PC-3 (cell line): ENCODE measurements at regions not wholly inside any gene's neighbourhood (a gene's known extent, or its start where the extent isn't known, plus 50 kb on each side); places are given as distances from the start of the nearest gene placed in this dataset.

ENCODE experiments used
- ATAC-seq: fragments of 200-7000 bp; cut with Tn5 transposase; 2 replicates; pipeline ENCODE4 v1.9.1; 2020; ENCODE audit warnings: mild to moderate bottlenecking, moderate library complexity
- BruUV-seq: library from RNA; stranded (reverse); fragments of 400-500 nt; replicated peaks from 2 replicates; lab custom pipeline; 2021; lab: Mats Ljungman, UMichigan
- CTCF ChIA-PET: fragments of 300-600 bp; sonication (Branson Sonifier 250); formaldehyde crosslinking; loops from one replicate; lab custom pipeline; 2022; ENCODE audit warnings: antibody characterized with exemption; lab: Charles Lee
- POLR2A ChIA-PET: fragments of 300-600 bp; sonication (Branson Sonifier 250); formaldehyde crosslinking; loops from one replicate; lab custom pipeline; 2022; ENCODE audit warnings: antibody characterized with exemption; ENCODE audit not compliant: unreplicated experiment; lab: Charles Lee
- DNase-seq: peaks from one replicate; pipeline ENCODE4 v3.0.0-alpha.2; 2015
- H2AFZ ChIP-seq: fragments of 300-600 bp; sonication (generic); 2 replicates; pipeline ENCODE4 v1.6.0; 2016; ENCODE audit warnings: antibody characterized with exemption, low read length
- H3F3A ChIP-seq: fragments of 300-600 bp; sonication (generic); one replicate; pipeline ENCODE4 v1.6.0; 2017; ENCODE audit warnings: antibody characterized with exemption, low read length, control low read depth, mild to moderate bottlenecking; ENCODE audit not compliant: unreplicated experiment
- H3K27ac ChIP-seq: fragments of 300-600 bp; sonication (generic); 2 replicates; pipeline ENCODE4 v1.5.1; 2016; ENCODE audit warnings: mild to moderate bottlenecking, low read length
- H3K27me3 ChIP-seq: fragments of 300-600 bp; sonication (generic); 2 replicates; pipeline ENCODE4 v1.6.1; 2016; ENCODE audit warnings: low read length, mixed read lengths
- H3K36me3 ChIP-seq: fragments of 300-600 bp; sonication (generic); 2 replicates; pipeline ENCODE4 v1.6.1; 2016; ENCODE audit warnings: low read depth, mixed run types, low read length, mixed read lengths
- H3K4me1 ChIP-seq: fragments of 300-600 bp; sonication (generic); 2 replicates; pipeline ENCODE4 v1.5.1; 2016; ENCODE audit warnings: low read length; ENCODE audit not compliant: insufficient read depth
- H3K4me2 ChIP-seq: fragments of 300-600 bp; sonication (generic); 2 replicates; pipeline ENCODE4 v1.6.0; 2016; ENCODE audit warnings: low read length
- H3K4me3 ChIP-seq: fragments of 300-600 bp; sonication (generic); 2 replicates; pipeline ENCODE4 v1.5.1; 2016; ENCODE audit warnings: mild to moderate bottlenecking, low read length, mixed read lengths
- H3K79me2 ChIP-seq: fragments of 300-600 bp; sonication (generic); 2 replicates; pipeline ENCODE4 v1.6.1; 2017; ENCODE audit warnings: low read length, mixed read lengths
- H3K9ac ChIP-seq: fragments of 300-600 bp; sonication (generic); 2 replicates; pipeline ENCODE4 v1.6.0; 2016; ENCODE audit warnings: mild to moderate bottlenecking, low read length
- H3K9me2 ChIP-seq: fragments of 300-600 bp; sonication (generic); replicated peaks from 2 replicates; pipeline ENCODE4 v1.6.1; 2016; ENCODE audit warnings: mixed run types, low read length, mixed read lengths
- H3K9me3 ChIP-seq: fragments of 300-600 bp; sonication (generic); 2 replicates; pipeline ENCODE4 v1.6.1; 2016; ENCODE audit warnings: low read length, mixed read lengths
- H4K20me1 ChIP-seq: fragments of 300-600 bp; sonication (generic); 2 replicates; pipeline ENCODE4 v1.6.1; 2016; ENCODE audit warnings: low read length, mixed read lengths
- EZH2 ChIP-seq: fragments of 300-600 bp; sonication (generic); IDR thresholded peaks from one replicate; pipeline ENCODE4 v1.6.1; 2017; ENCODE audit warnings: antibody characterized with exemption, mild to moderate bottlenecking, low read length; ENCODE audit not compliant: unreplicated experiment
- EZH2phosphoT487 ChIP-seq: fragments of 300-600 bp; sonication (generic); IDR thresholded peaks from 2 replicates; pipeline ENCODE4 v1.6.1; 2018; ENCODE audit warnings: mild to moderate bottlenecking, antibody characterized with exemption, low read length, borderline replicate concordance
- intact Hi-C: fragments of 100-400 bp; cut with micrococcal nuclease; formaldehyde crosslinking; loops from 2 replicates; pipeline ENCODE4 v1.9.0; 2023
- TF ChIP-seq, protein P1 (sequence below): fragments of 300-600 bp; sonication (generic); conservative IDR thresholded peaks from 2 replicates; pipeline ENCODE4 v1.5.1; 2017; ENCODE audit warnings: antibody characterized with exemption, low read depth, mild to moderate bottlenecking, low read length

DNA sequence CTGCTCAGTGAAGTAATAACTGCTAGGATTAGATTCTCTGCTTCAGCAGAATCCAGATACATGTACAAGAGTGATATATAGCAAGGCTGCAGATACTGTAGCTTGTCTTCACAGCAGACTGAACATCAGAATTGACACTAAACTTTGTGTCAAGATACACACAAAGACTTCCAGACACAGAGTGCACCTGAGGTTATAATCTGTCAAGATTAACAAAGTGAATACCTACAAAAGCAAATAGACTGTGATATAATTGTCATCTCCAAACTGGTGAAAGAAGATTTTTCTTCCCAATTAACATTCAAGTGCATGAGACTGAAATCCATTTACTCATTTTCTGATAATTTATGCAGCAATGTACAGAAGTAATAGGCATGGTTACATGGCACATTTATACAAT is 2266.5 kb upstream of the WWC1 start:
- Histone ChIP-seq H4K20me1 (no peaks in the 10 kb centered on the region), H3K27me3 (no peaks in the 10 kb centered on the region), H3K79me2 (no peaks in the 10 kb centered on the region), H3K9me3 (peaks cover 7% of the 10 kb centered on the region; the same call in 1 of the 2 replicates), H3K4me2 (no peak overlapping the region), H3K27ac (no peak overlapping the region), H3F3A (no peaks in the 10 kb centered on the region), H3K36me3 (no peaks in the 10 kb centered on the region), H3K9ac (no peak overlapping the region), H2AFZ (no peak overlapping the region), H3K4me3 (no peak overlapping the region), H3K4me1 (no peaks in the 10 kb centered on the region), H3K9me2 (no peaks in the 10 kb centered on the region)
- intact Hi-C loops, result no loop called here
- DNase-seq (no peak), ATAC-seq (no peak)
- POLR2A ChIA-PET, result no interaction called here
- CTCF ChIA-PET, result no interaction called here
- TF ChIP-seq, protein P1, sequence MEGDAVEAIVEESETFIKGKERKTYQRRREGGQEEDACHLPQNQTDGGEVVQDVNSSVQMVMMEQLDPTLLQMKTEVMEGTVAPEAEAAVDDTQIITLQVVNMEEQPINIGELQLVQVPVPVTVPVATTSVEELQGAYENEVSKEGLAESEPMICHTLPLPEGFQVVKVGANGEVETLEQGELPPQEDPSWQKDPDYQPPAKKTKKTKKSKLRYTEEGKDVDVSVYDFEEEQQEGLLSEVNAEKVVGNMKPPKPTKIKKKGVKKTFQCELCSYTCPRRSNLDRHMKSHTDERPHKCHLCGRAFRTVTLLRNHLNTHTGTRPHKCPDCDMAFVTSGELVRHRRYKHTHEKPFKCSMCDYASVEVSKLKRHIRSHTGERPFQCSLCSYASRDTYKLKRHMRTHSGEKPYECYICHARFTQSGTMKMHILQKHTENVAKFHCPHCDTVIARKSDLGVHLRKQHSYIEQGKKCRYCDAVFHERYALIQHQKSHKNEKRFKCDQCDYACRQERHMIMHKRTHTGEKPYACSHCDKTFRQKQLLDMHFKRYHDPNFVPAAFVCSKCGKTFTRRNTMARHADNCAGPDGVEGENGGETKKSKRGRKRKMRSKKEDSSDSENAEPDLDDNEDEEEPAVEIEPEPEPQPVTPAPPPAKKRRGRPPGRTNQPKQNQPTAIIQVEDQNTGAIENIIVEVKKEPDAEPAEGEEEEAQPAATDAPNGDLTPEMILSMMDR, result no peak
- TF ChIP-seq EZH2, result no peak
- TF ChIP-seq EZH2phosphoT487, result no peak
- BruUV-seq, result no TSS peak

DNA sequence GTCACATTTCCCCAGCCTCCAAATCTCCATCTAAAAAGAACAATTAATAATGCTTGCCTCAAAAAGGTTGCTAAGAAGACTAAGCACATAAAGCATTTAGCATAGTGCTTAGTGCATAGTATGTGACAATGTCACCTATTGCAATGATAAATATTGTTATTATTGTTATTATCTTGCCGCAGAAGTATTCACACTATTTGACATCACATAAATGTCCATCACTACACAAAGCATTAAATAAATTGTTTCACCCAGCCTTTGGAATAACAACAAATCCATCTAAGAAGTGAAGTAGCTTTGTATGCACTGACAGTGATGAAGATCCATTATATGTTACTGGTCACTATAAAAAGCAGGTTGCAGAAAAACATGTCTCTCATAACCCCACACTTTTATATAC is 2263.9 kb upstream of the WWC1 start:
- no peak overlapping the region for H3K4me2 ChIP-seq
- TF ChIP-seq EZH2phosphoT487, result no peak
- TF ChIP-seq, protein P1, result no peak
- no peak for TF ChIP-seq EZH2
- H2AFZ ChIP-seq, result no peak overlapping the region
- H4K20me1 ChIP-seq, result no peaks in the 10 kb centered on the region
- H3K36me3 ChIP-seq, result no peaks in the 10 kb centered on the region
- ChIA-PET CTCF (no interaction called here), POLR2A (no interaction called here)
- H3K4me3 ChIP-seq, result no peak overlapping the region
- no TSS peak for BruUV-seq
- H3K27me3 ChIP-seq, result no peaks in the 10 kb centered on the region
- no peaks in the 10 kb centered on the region for H3K9me2 ChIP-seq
- ATAC-seq (no peak), DNase-seq (no peak)
- H3K4me1 ChIP-seq, result no peaks in the 10 kb centered on the region
- H3K27ac ChIP-seq, result no peak overlapping the region
- peaks cover 7% of the 10 kb centered on the region; the same call in 1 of the 2 replicates for H3K9me3 ChIP-seq
- intact Hi-C loops, result no loop called here
- H3K9ac ChIP-seq, result no peak overlapping the region
- H3K79me2 ChIP-seq, result no peaks in the 10 kb centered on the region
- H3F3A ChIP-seq, result no peaks in the 10 kb centered on the region

DNA sequence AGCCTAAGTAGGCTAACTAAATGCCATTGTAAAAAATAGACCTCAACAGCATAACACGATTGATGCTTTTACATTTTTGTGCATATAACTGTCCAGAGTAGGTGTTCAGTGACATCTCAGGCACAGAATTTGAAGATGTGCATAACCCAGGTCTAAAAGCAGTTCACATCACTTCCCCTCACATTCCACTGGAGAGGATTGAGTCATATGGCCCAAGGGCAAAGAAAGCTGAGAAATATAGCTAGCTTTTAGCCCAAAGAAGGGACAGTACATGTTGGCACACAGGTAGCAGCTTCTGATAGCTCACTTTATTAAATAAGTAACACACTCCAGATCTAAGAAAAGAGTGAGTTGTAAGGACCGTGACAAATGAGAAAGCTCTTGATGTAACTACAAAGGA is 2259.5 kb upstream of the WWC1 start:
- no peak overlapping the region for H2AFZ ChIP-seq
- no peak overlapping the region for H3K4me2 ChIP-seq
- POLR2A ChIA-PET, result no interaction called here
- H3K27ac ChIP-seq, result no peak overlapping the region
- TF ChIP-seq EZH2 (no peak), EZH2phosphoT487 (no peak)
- TF ChIP-seq, protein P1, result no peak
- H3K27me3 ChIP-seq, result no peaks in the 10 kb centered on the region
- no peak overlapping the region for H3K4me3 ChIP-seq
- H3F3A ChIP-seq, result no peaks in the 10 kb centered on the region
- no peaks in the 10 kb centered on the region for H3K9me2 ChIP-seq
- no peaks in the 10 kb centered on the region for H3K36me3 ChIP-seq
- no peaks in the 10 kb centered on the region for H3K9me3 ChIP-seq
- H4K20me1 ChIP-seq, result no peaks in the 10 kb centered on the region
- H3K79me2 ChIP-seq, result no peaks in the 10 kb centered on the region
- intact Hi-C loops, result no loop called here
- CTCF ChIA-PET, result no interaction called here
- no peaks in the 10 kb centered on the region for H3K4me1 ChIP-seq
- BruUV-seq, result no TSS peak
- peak; percentile 22 for DNase-seq
- no peak overlapping the region for H3K9ac ChIP-seq
- ATAC-seq, result no peak
